ENCODE measurements at regions not wholly inside any gene's neighbourhood (a gene's known extent, or its start where the extent isn't known, plus 50 kb on each side); places are given as distances from the start of the nearest gene placed in this dataset.

DNA sequence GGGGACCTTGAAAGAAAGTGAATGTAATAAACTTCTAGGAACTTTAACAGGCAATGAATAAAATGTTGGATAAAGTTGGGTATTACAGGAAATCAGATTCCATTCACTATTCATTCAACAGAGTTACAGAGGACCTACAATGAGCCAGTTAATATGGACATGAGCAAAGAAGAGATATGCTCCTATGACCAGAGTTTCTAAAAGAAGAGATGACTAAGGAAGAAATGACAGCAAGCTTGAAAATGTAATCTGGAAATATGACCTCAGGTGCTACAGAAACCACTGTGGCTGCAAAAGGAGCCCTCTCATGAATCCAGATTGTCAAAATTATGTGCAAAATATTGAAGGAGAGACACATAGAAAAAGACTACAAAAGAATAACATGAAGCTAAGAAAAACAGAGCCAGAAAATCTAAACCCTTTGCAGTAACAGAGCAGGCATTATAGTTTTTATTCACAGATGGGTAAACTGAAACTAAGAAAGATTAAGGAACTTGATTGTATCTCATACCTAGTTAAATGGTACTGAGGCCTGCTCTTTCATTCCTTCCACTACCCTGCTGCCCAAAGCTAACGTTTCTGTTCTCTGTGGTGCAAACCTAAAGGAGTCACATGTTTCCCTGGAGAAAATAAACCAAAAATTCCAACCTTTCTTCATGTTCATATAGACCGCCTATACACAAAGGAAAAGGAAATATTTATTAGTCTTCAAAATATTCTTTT is 378.3 kb downstream of the GBA3 start:
- no peak for TF ChIP-seq POLR2A (IDR thresholded peaks at IDR 0.05)
- TF ChIP-seq, protein P1, sequence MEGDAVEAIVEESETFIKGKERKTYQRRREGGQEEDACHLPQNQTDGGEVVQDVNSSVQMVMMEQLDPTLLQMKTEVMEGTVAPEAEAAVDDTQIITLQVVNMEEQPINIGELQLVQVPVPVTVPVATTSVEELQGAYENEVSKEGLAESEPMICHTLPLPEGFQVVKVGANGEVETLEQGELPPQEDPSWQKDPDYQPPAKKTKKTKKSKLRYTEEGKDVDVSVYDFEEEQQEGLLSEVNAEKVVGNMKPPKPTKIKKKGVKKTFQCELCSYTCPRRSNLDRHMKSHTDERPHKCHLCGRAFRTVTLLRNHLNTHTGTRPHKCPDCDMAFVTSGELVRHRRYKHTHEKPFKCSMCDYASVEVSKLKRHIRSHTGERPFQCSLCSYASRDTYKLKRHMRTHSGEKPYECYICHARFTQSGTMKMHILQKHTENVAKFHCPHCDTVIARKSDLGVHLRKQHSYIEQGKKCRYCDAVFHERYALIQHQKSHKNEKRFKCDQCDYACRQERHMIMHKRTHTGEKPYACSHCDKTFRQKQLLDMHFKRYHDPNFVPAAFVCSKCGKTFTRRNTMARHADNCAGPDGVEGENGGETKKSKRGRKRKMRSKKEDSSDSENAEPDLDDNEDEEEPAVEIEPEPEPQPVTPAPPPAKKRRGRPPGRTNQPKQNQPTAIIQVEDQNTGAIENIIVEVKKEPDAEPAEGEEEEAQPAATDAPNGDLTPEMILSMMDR (IDR thresholded peaks at IDR 0.05) = no peak
